Testis (tissue), 2 donors: ENCODE measurements at regions not wholly inside any gene's neighbourhood (a gene's known extent, or its start where the extent isn't known, plus 50 kb on each side); places are given as distances from the start of the nearest gene placed in this dataset.

Source experiments
- DNase-seq: peaks from one replicate; pipeline ENCODE4 v3.0.0-alpha.2; 2019
- H3K27ac ChIP-seq, 2 donors: fragments of 200-600 bp; sonication (generic); one replicate each; pipeline ENCODE4 v1.5.1; 2019
- H3K27me3 ChIP-seq: fragments of 200-600 bp; sonication (generic); one replicate; pipeline ENCODE4 v1.5.1; 2019
- H3K36me3 ChIP-seq: fragments of 200-600 bp; sonication (generic); one replicate; pipeline ENCODE4 v1.5.1; 2017; ENCODE audit warnings: low read depth; ENCODE audit errors: missing control alignments
- H3K4me1 ChIP-seq: fragments of 200-600 bp; sonication (generic); one replicate; pipeline ENCODE4 v1.5.1; 2019
- H3K4me3 ChIP-seq, 2 donors: fragments of 200-600 bp; sonication (generic); one replicate each; pipeline ENCODE4 v1.5.1; 2017 to 2019
- H3K9me3 ChIP-seq: fragments of 200-600 bp; sonication (generic); one replicate; pipeline ENCODE4 v1.5.1; 2017
- POLR2A ChIP-seq: fragments of 450-650 bp; IDR thresholded peaks from one replicate; pipeline ENCODE4 v1.6.1; 2017; ENCODE audit warnings: antibody characterized with exemption, mild to moderate bottlenecking, moderate library complexity
- WGBS, 2 donors: methylation state at CpG; one replicate each; pipeline ENCODE4 v1.1.5; 2018; 5-methylcytosine and 5-hydroxymethylcytosine counted together
- intact Hi-C: fragments of 100-400 bp; cut with DNase I; formaldehyde crosslinking; loops from one replicate; pipeline ENCODE4 v1.15.1; 2023; ENCODE audit warnings: low total_unique reads
- TF ChIP-seq, protein P1 (sequence below), 3 experiments: fragments of 450-650 bp in 2 of 3; fragments of 200-600 bp in 1 of 3; sonication (generic) in 1 of 3; IDR thresholded peaks; one replicate each; pipeline ENCODE4 v1.5.1; 2016 to 2019; ENCODE audit warnings: antibody characterized with exemption in 3 of 3, mild to moderate bottlenecking in 2 of 3, moderate library complexity in 1 of 3

DNA sequence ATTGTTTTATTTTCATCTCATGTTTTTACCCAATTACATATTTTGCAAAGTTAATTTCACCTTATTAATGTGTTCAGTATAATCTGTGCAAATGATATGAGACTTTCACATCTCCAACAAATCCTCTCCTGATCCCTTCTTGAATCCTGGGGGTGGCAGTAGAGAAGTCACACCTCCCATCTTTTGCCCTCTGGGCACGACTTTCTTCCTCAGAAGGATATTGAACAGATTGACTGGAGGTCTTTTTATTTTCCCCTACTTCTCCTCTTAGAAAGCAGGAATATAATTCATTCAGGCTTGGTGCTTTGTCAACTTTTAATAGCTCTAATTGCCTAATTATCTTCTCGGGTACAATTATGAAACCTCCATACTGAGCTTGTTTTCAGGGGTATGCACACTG is 1037.1 kb upstream of the NUDT12 start:
- Histone ChIP-seq H3K4me1 (no peaks in the 10 kb centered on the region), H3K27ac (no peak overlapping the region), H3K4me3 (no peak overlapping the region), H3K36me3 (no peaks in the 10 kb centered on the region), H3K27me3 (no peaks in the 10 kb centered on the region), H3K9me3 (no peaks in the 10 kb centered on the region)
- no peak for DNase-seq
- 77 to 81% methylated on average over 2 of the region's 2 CpGs for WGBS, 2 donors
- intact Hi-C loops: no loop called here
- TF ChIP-seq, protein P1, sequence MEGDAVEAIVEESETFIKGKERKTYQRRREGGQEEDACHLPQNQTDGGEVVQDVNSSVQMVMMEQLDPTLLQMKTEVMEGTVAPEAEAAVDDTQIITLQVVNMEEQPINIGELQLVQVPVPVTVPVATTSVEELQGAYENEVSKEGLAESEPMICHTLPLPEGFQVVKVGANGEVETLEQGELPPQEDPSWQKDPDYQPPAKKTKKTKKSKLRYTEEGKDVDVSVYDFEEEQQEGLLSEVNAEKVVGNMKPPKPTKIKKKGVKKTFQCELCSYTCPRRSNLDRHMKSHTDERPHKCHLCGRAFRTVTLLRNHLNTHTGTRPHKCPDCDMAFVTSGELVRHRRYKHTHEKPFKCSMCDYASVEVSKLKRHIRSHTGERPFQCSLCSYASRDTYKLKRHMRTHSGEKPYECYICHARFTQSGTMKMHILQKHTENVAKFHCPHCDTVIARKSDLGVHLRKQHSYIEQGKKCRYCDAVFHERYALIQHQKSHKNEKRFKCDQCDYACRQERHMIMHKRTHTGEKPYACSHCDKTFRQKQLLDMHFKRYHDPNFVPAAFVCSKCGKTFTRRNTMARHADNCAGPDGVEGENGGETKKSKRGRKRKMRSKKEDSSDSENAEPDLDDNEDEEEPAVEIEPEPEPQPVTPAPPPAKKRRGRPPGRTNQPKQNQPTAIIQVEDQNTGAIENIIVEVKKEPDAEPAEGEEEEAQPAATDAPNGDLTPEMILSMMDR (IDR thresholded peaks at IDR 0.05): no peak
- no peak for TF ChIP-seq POLR2A

DNA sequence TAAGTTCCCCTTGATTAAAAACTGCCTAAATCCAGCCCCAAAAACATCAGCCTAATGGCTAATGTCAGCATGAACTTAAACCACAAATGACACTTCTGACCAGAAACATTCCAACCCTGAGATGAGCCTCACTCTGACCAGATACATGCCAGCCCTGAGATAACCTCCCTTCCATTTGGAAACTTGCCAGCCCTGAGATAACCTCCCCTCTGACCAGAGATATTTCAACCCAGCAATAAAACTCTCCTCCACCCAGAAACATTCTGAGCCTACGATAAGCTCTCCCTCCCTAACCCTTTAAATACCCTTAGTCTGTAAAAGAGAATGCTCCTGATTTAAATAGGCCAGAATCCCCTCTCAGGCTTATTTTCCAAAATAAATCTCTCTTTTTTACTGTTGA is 1035.7 kb upstream of the NUDT12 start:
- intact Hi-C loops: no loop called here
- H3K36me3 ChIP-seq: no peaks in the 10 kb centered on the region
- no peak for TF ChIP-seq POLR2A
- TF ChIP-seq, protein P1 (IDR thresholded peaks at IDR 0.05): no peak
- H3K27ac ChIP-seq: no peak overlapping the region
- no peak overlapping the region for H3K4me3 ChIP-seq
- no peaks in the 10 kb centered on the region for H3K27me3 ChIP-seq
- H3K9me3 ChIP-seq: no peaks in the 10 kb centered on the region
- H3K4me1 ChIP-seq: no peaks in the 10 kb centered on the region
- DNase-seq: no peak
- WGBS, 2 donors: 0% methylated on average over 1 of the region's 1 CpG

DNA sequence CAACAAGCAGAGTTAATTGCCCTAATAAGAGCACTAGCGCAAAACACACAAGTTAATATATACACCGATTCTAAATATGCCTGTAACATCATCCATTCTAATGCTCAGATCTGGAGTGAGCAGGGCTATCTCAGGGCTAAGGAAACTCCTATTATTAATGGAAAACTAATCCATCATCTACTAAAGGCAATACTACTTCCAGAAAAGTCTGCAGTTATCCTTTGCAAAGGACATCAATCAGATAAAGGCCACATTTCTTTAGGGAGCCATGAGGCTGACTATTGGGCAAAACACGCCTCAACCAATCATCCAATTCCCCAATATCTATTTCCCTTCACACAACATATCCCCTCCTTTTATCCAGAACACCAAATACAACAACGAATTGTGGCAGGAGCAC is 1032.3 kb upstream of the NUDT12 start:
- no peaks in the 10 kb centered on the region for H3K36me3 ChIP-seq
- TF ChIP-seq POLR2A: no peak
- TF ChIP-seq, protein P1 (IDR thresholded peaks at IDR 0.05): no peak
- intact Hi-C loops: no loop called here
- H3K4me1 ChIP-seq: no peaks in the 10 kb centered on the region
- no peak overlapping the region for H3K27ac ChIP-seq
- no peaks in the 10 kb centered on the region for H3K9me3 ChIP-seq
- WGBS, 2 donors: 81 to 95% methylated on average over 4 of the region's 4 CpGs
- H3K4me3 ChIP-seq: no peak overlapping the region
- DNase-seq: no peak
- no peaks in the 10 kb centered on the region for H3K27me3 ChIP-seq

DNA sequence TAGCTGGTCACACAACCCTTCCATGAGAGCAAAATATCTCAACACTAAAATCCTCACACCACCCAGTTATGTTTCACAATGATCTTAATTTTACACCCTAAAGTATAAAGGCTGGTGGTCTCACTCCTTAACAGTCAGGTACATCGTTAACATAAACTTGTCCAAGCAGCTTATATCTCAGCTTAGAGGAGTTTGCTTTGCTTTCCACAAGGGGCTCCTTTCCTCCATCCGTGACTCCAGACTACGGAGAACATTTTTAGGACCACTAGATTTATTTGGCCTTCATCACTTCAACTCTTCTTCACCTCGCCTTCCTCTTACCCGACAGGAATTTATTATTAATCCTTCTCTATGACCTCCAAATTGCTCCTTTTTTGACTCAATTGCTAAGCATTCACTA is 1014.1 kb upstream of the NUDT12 start:
- no peaks in the 10 kb centered on the region for H3K27me3 ChIP-seq
- H3K9me3 ChIP-seq: no peaks in the 10 kb centered on the region
- no peak overlapping the region for H3K4me3 ChIP-seq
- no peak for DNase-seq
- no peaks in the 10 kb centered on the region for H3K36me3 ChIP-seq
- TF ChIP-seq POLR2A: no peak
- TF ChIP-seq, protein P1 (IDR thresholded peaks at IDR 0.05): no peak
- intact Hi-C loops: no loop called here
- 63 to 70% methylated on average over 5 of the region's 5 CpGs for WGBS, 2 donors
- H3K4me1 ChIP-seq: no peaks in the 10 kb centered on the region
- no peak overlapping the region for H3K27ac ChIP-seq

DNA sequence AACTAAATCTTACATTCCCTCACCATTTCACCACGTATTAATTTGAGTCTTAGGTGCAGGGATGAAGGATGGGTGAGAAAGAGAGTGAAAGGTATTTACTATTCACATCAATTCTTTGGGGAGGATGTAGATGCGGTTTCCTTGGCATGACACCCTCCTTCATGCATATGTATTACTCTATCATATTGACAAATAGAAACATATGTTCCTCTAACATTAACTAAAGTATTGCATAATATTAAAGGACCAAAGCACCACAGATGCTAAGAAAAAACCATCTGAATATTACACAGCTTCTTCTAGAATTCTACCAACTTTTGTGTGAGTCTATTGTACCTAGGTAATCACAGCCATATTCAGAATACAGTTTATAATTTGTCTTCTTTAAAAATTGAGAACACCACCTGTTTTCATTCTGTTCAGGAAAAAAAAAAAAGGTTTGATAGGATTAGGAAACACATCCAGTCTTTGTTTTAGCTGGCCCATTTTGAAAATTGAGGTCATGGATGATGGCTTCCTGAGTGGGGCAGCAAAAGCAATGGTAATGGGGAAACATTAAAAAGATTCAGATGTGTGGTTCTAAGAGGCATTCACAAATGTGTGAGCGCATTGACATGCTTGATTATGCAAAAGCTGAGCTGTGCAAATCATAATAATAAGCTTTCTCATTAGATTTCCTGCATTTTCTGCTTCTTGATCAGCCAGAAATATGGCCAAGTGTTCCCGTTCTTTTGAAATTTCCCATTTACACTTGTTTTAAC is 1011.5 kb upstream of the NUDT12 start:
- Histone ChIP-seq H3K27me3 (no peaks in the 10 kb centered on the region), H3K4me3 (no peak overlapping the region), H3K4me1 (no peaks in the 10 kb centered on the region), H3K9me3 (no peaks in the 10 kb centered on the region), H3K27ac (no peak overlapping the region), H3K36me3 (no peaks in the 10 kb centered on the region)
- intact Hi-C loops: no loop called here
- no peak for DNase-seq
- TF ChIP-seq POLR2A: no peak
- TF ChIP-seq, protein P1 (IDR thresholded peaks at IDR 0.05): no peak
- 84 to 88% methylated on average over 4 of the region's 4 CpGs for WGBS, 2 donors
